Jurkat, Clone E6-1 (cell line): ENCODE measurements at regions not wholly inside any gene's neighbourhood (a gene's known extent, or its start where the extent isn't known, plus 50 kb on each side); places are given as distances from the start of the nearest gene placed in this dataset.

Source experiments
- DNase-seq: peaks from one replicate; pipeline ENCODE4 v3.0.0-alpha.2; 2011; ENCODE audit warnings: low read depth, low spot score
- H3K4me3 ChIP-seq: 2 replicates; pipeline ENCODE4 v1.5.1; 2011; ENCODE audit warnings: mild to moderate bottlenecking, low read length, control low read depth, moderate library complexity

DNA sequence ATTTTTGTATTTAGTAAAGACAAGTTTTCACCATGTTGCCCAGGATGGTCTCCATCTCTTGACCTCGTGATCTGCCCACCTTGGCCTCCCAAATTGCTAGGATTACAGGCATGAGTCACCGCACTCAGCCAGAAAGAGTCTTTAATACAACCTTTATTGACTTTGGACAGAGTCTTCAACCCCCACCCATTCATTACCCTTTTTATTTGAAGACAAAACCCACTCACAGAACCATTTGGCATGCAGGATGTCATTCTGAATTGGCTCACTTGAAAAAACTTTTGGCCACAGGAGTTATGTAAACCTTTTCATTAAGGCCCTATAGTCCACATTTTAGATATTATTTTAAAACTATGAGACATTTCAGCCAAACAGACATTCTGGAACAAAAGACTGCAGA is 217.9 kb upstream of the RND3 start:
- no peak for DNase-seq
- no peak overlapping the region for H3K4me3 ChIP-seq

DNA sequence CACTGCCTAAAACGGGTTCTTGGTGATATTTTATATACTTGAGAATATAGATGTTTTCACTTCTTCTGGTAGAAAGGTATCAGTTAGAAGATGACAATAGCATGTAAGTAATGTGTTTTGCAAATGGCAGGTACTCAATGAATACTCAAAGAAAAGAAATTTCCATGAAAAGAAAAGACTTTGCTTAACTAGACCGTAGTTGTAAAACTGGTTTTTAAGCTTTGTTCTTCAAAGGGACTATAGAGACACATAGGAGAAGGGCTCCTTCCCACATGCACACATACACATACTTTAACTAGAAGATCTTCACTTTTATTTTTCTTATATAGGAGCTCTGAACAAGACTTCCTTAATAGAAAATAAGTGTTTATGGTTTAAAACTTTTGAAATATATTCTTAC is 215.3 kb upstream of the RND3 start:
- DNase-seq, result no peak
- H3K4me3 ChIP-seq, result no peak overlapping the region

DNA sequence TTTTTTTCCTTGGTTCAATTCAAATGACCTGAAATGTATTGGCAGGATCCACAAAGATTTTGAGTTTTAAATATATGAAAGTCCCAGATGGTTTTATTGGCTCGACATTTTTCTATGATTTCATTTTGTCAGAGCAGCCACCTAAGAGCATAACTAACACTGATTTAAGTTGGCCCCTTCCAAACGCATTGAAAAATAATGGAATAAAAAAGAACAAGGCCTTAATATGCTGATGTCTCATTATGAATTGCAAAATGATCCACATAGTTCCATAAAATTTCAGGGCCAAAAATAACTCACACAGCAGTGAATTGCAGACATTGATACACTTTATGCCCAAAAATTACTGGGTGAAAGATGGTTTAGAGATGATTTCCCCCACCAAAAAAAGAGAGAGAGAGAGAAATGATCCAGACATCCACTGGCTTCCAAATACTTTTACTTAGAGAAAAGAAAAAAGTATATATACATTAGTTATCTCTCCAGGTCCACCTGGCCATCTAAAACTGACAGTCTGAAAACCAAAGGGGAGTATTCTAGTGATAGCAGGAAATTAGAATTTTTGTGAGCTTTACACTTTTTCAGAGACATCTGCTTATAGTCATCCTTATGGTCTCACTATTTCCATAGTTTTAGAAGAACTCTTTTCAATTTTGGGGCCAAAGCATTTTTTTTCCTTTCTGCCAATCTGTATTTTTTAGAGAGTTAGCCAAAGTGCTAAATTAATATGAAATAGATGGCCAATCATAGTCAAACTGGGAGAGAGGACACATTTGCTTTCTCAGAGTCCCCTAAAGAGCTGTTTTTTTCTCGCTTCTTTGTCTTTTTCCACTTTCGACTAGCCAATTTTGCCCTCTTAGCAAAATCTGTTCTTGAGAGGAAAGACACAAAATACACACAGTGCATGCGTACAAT is 213.5 kb upstream of the RND3 start:
- no peak for DNase-seq
- H3K4me3 ChIP-seq, result no peak overlapping the region

DNA sequence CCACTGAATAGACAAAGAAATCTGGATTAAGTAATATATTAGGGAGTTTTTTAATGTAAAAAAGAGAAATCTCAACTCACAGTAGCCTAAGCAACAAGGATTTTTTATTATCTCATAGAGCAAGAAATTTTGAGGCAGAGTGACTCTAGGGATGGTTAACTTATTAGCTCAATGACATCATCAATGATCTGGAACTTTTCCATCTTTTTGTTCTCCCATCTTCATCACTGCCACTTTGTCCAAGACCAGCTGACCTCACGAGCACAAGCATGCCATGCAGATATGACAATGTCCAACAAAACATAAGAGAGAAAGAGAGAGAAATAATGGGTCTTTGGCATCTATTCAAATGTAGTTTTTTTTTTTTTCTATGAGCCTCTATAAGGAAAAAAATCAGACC is 211.8 kb upstream of the RND3 start:
- no peak overlapping the region for H3K4me3 ChIP-seq
- no peak for DNase-seq

DNA sequence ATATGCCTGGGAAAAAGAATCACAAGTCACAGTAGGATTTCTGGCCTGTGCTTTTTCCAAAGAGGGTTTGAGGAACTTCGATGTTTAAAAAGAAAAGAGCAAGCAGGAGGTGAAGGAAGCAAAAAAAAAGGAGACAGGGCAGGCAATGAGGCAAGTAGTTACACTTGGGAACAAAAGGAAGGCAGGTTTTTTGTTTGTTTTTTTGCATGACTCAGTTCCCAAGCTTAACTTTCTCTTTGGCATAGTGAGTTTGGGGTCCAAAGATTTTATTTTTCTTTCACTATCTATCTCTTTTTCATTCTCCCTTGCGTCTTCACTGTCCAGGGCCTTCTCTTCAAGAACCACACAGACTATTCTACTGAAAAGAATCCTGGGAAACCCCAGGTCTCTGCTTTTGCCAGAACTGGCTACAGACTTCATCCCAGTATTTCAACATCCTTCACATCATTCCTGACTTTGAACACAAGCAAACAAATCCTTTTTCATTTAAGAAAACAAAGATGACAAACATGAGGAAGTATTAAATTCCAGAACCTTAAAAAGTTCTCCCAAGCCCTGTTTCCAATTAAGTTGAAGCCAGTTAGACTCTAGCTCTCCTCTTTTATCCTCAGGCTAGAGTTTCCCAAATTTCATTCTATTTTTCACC is 210.7 kb upstream of the RND3 start:
- no peak overlapping the region for H3K4me3 ChIP-seq
- DNase-seq, result no peak

DNA sequence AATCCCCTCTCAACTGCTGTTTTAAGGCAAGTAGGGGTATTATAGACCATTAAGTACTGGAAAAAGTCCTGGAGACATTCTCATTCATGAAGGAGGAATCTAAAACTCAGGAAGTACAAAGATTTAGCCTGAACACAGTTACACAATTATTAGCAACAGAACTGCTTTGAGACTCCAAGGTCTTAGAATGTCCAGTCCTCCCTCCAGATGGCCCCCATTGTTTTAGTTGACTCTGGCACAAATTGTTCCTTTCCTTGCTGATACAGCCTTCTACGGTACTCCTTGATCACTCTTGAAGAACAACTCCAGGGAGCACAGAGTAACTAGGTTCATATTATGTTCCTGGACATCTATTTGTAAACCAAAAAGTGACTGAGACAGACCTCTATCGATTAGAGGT is 210.1 kb upstream of the RND3 start:
- H3K4me3 ChIP-seq, result no peak overlapping the region

DNA sequence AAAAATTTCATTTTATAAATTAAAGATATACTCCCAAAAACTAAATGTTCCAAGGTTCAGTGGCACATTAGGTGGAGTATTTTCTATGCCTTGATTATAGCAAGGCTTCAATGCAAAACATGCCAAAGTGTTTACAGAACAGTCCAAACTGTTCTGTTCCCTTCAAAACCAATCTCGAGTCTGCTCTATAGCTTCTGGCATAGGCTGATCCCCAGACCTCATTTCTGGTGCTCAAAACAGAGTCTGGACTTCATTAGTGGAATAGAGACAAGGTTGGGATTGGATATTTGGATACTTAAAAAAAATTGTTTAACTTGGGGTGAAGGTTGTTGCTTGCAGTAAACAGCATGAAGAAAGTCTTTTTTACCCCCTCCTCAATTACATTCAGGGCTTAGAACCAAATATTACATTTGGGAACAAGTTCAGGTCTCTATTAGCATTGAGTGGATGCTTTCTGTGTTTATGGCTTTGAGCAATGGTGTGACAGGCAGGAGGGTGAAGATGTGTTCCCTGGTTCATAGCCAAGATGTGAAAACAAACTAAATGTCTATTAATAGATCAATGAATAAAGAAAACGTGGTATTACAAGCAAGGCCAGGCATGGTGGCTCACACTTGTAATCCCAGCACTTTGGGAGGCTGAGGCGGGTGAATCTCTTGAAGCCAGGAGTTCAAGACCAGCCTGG is 208.1 kb upstream of the RND3 start:
- no peak for DNase-seq
- H3K4me3 ChIP-seq, result no peak overlapping the region

More for the DNA sequence above, 210.1 kb upstream of the RND3 start:
- no peak for DNase-seq

DNA sequence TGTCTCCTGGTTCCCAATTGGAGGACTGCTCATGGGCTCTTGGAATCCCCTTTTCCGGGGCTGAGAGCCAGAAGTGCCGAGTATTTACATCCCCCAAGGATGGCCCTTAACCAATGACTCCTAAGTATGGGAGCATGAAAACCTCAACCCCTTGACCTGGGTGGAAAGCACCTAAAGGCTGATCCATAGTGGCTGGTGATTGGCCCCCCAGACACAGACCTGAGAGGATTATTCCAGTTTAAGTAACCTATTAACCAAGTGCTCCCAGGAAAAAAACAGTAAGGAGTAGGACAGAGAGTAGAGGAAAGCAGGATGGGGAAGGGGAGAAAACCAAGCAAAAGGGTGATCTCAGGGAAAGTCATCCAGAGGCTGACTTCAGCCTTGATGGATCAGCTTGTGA is 206.1 kb upstream of the RND3 start:
- no peak overlapping the region for H3K4me3 ChIP-seq
- DNase-seq, result no peak

DNA sequence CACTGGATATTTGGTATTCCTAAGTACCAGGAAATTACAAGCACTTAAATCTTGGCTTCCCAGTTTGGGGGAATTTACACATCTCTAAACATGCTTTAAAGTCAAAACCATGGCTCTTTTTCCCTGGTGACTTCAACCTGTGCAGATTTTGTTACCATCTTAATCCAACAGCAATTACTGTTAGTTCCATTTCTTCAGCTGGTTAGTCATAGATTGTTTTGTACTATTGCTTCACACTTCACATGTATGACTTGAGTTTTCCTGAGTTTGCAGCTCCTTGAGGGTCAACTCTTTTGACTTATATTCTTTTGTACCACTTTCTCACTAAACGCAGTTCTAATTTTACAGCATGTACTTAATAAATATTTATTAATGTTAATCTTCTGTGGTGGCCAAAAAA is 203.4 kb upstream of the RND3 start:
- no peak for DNase-seq
- no peak overlapping the region for H3K4me3 ChIP-seq

DNA sequence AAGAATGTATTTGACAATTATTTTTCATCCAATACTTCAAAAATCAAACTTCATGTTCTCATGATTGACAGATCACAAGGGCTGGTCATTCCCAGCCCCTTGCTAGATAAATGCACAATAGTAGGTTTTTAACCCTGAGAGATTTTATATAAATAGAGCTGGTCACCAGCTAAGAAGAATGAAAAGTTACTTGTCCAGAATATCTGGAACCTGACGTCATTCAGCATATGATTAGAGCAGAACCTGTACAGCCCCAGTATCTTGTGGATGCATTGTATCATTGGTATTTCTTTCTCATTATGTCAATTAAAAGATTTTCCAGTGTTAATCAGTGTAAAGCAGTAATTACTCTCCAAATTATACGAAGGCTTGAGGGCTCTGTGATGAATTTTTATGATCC is 202.8 kb upstream of the RND3 start:
- no peak overlapping the region for H3K4me3 ChIP-seq
- DNase-seq, result no peak

DNA sequence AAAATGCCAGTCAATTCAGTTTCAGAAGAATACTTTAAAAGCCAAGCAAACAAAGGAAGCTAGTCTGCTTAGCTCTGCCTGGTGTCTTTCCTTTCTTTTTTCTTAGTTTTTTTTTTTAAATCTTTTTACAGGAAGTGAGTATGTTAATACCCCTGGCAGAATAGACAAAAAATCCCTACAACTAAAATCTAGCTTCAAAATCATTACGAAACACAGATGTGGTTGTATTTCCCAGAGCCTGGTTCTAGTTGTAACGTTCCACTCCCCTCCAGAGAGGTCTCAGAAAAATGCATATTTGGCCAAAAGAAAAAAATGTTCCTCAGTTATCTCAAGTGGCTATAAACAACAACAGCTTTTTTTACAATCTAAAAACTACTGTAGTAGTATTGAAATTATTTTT is 202.1 kb upstream of the RND3 start:
- H3K4me3 ChIP-seq, result no peak overlapping the region
- DNase-seq, result no peak

DNA sequence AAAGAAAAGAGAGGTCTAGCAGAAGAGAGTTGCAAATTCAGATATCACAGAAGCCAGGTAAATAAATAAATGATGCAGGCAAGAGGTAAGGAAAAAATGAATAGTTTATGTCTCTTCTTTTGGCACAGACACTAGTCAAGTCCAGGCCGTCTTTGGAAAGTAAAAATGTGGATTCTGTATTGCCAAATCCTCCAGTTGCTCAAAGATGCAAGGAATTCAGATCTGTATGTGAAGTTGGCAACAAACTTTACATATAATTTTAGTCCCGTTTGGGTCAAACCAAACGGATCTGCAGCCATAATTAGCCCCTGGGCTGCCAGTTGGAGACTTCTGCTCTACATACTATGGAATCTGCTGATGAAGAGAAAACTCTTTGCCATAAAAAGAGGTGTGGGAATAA is 200.5 kb upstream of the RND3 start:
- no peak for DNase-seq
- no peak overlapping the region for H3K4me3 ChIP-seq

DNA sequence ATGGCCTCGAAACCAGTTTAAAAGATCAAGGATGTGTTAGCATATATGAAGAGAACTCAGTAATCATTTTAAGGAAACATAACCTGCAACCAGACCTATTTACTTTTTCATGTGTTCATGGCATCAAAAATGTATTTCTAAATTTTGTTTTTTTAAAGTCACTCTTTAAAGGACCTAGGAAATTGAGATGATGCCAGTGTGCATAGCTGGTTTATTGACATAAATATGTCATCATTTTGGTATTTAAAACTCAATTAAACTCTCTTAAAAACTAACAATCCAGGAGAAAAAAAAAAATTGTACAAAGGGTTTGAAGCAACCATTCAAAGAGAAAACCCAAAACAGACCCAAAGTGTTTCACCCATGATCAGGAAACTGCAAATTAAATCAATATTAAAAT is 198.9 kb upstream of the RND3 start:
- no peak overlapping the region for H3K4me3 ChIP-seq
- no peak for DNase-seq

DNA sequence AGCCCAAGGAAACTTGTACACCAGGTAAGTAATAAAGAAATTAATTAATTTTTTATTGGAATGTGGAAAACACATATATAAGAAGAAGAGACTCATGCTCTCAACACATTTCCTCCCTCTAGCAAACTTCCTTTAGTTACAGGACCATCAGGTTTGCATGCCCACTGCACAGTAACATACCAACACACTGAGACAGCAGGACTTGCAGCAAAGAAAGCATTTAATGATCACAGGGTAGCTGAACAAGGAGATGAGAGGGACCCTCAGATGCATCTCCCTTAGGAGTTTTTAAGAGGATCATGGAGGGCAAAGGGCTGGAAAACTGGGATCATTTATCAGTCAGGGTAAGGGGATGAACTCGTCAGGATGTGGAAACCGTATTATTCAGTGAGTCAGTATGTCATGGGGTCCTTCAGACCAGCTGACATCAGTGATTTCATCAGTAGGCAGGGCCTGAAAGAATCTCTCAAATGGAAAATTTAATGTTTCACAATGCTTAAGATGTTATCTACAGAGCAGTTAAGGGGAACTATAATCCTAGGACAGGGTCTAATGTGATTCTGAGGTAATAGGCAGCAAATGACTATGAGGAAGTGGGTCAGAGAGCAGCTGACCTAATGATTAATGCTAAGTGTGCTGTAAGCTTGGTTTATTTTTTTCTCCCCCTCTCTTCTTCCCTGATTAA is 193.8 kb upstream of the RND3 start:
- no peak overlapping the region for H3K4me3 ChIP-seq
- DNase-seq, result no peak

DNA sequence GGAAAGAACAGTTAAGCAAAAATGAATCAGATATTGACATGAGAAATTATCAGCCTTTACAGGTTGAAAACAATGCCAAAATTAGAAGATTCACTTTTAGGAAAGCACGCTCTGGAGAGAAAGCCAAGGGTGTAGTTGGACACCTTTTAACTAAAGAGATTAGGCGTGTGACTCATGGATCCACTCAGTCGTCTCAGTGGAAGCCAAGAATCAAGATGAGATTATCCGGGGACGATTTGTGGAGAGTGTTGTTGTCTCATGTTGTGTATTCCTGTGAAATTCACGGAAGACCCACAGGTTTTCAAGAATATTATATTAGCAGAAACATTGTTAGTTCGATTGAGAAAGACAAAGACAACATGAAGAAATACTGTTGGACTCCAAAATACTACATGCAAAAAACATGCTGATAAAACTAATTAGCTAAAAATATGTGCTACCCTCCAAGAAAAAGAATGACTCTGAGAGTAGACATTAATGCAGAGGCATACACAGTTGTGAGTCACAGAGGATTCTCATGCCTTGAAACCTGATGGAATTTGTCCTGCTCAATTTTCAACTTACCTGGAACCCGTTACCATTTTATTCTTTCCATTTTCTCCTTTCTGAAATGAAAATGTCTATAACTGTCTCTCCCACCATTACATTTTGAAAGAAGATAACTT is 192.1 kb upstream of the RND3 start:
- DNase-seq, result no peak
- no peak overlapping the region for H3K4me3 ChIP-seq

DNA sequence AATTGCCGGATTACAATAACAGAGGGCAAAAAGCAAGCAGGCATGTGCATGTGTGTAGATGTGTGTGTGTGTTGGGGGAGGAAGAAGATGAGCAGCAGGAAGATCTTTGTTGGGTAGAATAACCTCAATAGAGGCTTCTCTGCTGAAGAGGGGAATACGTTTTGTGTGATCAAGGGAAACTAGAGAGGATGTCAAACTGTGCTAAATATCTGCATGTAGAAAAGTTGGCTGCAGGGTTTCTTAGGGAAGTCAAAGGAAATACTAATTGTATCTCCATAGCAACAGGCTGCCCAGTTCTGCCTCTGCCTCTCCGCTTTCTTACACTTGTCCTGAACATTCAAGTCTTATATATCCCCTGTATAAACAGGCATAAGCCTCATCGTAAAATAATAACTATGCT is 190.1 kb upstream of the RND3 start:
- H3K4me3 ChIP-seq, result no peak overlapping the region
- DNase-seq, result no peak

DNA sequence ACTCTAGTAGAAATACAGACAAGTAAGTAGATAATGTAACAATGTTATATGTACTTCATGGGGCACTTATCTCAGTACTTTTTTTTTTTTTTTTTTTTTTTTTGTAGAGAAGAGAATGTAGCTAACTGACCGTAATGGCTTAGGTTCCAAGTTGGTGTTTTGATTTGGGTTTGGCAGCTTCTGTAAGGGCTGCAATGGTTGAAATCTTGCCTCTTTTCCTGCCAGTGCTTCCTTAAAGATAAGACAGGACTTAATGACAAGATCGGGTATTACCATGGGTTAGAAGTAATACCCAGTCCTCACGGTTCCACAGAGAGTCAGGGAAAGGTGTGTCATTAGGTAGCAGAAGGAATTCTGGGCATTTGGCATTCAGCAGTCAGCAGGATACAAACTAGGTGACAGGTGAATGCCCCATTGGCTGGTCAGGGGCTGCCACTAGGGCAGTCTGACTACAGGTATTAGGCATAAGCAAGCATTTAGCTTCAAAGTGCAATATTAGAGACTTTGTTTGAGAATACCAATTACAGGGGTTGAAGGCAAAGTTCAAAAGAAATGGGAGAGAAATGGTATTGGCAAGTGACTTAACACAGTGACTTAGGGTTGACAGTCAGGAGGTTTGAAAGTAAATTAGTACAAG is 189.4 kb upstream of the RND3 start:
- DNase-seq, result no peak
- no peak overlapping the region for H3K4me3 ChIP-seq

DNA sequence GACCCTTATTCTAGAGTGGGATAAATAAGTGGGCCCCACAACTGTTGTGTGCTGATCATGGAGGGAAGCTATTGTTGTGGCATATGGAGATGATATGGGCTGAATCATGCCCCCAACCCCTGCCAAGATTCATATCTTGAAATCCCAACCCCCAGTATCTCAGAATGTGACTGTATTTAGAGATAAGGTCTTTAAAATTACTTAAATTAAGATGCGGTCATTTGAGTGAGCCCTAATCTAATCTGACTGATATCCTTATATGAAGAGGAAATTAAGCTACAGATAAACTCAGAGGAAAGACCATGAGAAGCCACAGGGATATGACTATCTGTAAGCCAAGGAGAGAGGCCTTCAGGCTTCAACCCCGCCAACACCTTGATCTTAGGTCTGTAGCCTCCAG is 188.3 kb upstream of the RND3 start:
- no peak for DNase-seq
- no peak overlapping the region for H3K4me3 ChIP-seq

DNA sequence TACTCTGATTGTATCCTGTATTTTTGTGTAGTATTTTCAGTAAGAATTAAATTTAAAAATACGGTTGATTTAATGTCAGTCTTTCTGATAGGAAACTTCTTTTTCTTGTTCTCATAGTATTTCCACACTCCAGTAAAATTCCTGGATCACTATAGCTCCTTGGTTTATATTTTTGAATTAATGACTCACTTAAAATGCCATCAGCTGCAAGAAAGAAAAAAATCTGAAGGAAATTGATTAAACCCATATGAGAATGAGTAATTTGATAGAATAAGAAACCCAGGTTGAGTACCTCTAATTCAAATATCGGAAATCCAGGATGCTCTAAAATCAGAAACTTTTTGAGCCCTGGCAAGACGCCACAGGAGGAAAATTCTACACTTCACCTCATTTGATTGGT is 186.8 kb upstream of the RND3 start:
- no peak overlapping the region for H3K4me3 ChIP-seq
- no peak for DNase-seq
